Dermis blood vessel endothelial cell (primary cell): ENCODE measurements at regions not wholly inside any gene's neighbourhood (a gene's known extent, or its start where the extent isn't known, plus 50 kb on each side); places are given as distances from the start of the nearest gene placed in this dataset.

Experiments
- DNase-seq: peaks from one replicate; pipeline ENCODE4 v3.0.0; 2010

DNA sequence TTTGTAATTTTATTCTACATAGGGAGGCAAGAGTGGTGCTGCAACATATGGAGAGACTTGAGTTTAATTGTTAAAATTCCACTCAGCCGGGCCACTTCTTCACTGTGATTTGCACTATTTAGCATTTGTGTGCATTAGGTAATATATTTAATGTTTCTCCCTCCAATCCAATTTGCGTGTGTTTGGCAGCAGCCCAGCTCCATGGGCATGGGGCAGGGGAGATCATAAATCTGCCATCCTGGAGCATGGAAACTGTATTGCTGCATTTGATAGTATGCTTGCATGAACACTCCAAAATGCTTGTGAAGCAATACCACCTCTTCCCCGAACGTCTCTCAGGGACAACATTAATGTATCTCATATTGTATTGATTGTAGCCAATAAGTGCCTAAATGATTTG, 339.1 kb upstream of the RBFOX1 start:
- DNase-seq, result no peak

DNA sequence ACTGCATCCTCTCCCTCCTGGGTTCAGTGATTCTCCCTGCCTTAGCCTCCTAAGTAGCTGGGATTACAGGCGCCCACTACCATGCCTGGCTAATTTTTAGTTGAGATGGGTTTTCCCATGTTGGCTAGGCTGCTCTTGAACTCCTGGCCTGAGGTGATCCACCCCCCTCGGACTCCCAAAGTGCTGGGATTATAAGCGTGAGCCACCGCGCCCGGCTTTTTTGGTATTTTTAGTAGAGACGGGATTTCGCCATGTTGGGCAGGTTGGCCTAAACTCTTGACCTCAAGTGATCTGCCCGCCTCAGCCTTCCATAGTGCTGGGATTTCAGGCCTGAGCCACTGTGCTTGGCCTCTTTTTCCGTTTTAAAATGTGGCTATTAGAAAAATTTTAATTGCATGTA, 343.8 kb upstream of the RBFOX1 start:
- no peak for DNase-seq

DNA sequence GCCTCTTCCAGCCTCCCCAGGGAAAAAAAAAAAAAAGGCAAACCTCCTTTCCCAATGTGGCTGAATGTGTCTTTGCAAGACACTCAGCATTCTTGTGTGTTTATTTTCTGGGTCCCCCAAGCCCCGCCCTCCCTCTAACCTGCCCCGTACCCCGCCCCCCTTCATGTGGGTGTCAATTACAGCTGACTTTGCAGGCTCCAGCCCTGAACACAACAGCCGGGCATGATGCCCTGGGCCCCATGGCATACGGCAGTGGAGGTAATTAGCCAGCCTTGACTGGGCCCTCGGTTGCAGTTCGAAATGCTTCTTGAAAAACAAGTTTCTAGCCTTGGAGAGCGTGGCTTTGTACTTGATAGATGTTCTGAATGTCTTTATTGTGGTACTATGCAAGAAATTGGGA, 354.7 kb upstream of the RBFOX1 start:
- no peak for DNase-seq

DNA sequence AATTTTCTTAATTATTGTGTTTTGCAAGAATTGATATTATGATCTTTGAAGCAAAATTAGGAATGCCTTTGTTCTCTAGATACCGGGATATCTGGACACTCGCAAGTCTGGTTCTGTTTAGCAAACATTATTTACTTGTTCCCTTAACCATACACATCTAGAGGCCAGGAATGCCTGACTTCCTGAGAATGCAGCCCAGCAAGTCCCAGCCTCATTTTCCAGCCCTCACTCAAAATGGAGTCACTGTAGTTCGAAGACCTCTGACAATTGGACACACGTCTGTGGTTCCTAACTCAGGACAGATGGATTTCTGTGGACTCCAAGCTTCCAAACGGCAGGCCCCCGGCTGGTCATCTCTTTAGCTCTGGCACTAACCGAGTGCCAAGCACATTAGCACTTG, 355.4 kb upstream of the RBFOX1 start:
- DNase-seq, result no peak

DNA sequence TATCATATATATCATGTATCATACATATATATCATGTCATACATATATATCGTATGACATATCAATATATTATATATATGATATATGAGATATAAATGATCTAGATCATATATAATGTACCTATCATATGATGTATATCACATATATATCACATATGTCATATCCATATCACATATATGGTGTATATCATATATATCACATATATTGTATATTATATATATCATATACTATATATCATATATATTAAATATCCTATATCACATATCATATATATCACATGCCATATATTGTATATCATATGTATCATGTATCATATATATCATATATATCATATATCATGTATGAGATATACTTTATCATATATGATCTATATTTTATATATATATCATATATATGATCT, 355.9 kb upstream of the RBFOX1 start:
- no peak for DNase-seq

DNA sequence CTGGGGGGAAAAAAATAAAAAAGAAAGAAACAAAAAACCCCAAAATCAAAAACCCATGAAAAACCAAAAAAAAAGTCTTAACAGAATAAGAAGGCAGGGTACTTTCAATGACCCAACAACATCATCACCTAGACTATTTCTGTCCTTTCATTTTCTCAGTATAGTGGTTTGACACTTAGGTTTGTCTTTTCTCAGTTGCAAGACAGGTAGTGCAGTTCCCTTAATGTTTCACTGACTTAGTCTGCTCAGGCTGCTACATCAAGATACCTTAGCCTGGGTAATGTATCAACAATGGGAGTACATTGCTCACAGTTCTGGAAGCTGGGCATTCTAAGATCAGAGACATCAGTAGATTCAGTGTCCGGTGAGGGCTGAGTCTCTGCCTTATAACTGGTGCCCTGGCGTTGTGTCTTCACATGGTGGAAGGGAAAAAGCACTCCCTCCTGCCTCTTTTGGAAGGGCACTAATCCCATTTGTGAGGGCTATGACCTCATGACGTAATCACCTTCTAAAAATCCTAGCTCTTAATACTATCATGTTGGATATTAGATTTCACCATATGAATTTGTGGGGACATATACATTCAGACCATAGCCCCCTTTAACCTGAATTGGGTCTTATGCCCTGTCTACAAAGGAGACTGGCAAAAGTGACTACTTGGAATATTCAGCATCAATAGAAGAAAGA, 362.3 kb upstream of the RBFOX1 start:
- no peak for DNase-seq

DNA sequence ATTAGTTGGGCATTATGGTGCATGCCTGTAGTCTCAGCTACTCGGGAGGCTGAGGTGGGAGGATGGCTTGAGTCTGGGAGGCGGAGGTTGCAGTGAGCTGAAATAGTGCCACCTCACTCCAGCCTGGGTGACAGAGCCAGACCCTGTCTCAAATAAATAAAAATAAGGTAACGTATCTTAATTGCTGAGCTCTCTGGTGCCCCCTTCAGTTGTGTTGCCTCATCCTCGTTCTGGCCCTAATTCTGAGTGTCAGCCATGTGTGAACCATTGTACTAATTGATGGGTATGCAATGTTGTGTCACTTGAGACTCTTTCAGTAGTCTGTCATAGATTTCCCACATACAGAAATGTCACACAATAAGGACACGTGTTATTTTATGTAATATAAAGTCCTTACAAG, 363.1 kb upstream of the RBFOX1 start:
- DNase-seq, result no peak

DNA sequence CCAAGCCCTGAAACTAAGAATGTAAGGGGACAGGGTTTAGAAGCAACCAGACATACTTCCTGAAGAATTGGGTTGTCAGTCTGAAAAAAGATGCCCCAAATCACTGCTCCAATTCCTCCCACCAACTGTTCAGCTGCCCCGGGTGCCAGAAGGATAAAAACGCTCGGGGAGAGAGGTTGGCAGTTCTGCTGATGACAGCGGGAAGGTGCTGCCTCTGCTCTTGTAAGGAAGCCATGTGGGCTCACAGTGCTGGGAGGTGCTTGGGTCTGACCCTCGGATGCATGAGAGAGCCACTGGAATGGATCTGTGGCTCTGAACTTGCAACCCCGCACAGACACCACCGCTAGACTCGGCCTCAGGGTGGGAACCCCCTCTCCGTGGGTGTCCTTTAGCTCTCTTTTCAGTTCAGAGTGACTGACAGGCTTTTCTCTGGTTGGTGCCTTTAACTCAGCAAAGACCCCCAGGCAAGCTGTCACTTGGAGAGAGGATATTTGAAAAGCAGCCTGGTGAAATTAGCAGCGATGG, 364.8 kb upstream of the RBFOX1 start:
- no peak for DNase-seq

DNA sequence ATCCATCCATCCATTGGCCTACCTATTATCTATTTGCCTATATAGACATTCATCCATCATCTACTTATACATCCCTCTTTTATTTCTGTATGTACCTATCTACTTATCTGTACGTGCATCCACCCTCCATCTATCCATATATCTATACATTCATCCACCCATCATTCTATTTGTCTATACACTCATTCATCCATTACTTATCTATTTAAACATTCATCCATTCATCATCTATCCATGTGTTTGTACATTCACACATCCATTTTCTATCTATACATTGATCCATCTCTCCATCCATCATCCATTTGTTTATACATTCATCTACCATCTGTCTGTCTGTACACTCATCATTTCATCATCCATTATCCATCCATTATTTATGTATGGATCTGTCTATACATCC, 365.7 kb upstream of the RBFOX1 start:
- no peak for DNase-seq

DNA sequence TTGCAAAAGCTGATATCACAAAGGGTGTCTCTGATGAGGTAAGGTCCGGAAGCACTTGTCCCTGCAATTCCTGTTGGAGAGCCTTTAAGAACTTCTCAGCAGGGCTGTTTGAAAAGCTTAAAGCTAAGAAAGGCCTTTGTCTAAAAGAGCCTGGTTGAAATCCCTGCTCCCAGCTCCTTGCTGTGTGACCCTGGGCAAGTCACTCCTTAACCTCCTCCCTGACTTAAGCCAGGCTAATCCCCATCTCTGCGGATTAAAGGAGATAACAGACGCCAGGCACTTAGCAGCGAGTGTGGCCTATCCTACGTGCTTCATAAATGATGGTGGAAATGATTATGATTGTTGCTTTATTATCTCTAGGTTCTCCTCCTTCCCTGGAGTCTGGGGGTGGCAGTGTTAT, 368.0 kb upstream of the RBFOX1 start:
- no peak for DNase-seq

DNA sequence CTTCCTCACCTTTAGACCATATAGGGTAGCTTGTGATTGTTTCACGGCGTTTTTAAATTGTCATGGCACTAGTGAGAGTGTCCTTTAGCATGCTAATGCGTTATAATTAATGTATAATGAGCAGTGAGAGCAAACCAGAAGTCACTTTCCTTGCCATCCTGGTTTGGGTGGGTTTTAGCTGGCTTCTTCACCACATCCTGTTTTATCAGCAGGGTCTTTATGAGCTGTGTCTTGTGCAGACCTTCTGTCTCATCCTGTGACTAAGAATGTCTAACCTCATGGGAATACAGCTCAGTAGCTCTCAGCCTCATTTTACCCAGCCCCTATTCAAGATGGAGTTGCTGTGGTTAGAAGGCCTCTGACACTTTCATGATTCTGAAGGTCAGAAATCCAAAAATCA, 370.9 kb upstream of the RBFOX1 start:
- no peak for DNase-seq

DNA sequence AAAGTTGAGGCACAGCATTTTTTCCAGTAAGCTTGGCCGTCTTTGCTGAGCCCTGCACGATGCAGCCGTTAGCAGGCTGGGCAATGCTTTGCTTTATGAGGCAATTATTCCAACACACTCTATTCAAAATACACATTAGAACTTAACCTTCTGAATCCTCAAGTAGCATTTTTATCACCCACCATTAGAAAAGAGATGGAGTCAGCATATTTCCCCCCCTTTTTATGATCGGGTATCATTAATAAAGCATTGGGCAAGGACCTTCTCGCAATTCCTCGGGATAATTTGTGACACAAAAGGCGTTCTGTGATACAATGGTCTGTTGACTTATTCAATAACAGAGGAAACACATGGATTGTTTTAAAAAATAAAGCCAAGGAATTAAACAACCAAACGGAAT, 374.5 kb upstream of the RBFOX1 start:
- DNase-seq, result no peak

DNA sequence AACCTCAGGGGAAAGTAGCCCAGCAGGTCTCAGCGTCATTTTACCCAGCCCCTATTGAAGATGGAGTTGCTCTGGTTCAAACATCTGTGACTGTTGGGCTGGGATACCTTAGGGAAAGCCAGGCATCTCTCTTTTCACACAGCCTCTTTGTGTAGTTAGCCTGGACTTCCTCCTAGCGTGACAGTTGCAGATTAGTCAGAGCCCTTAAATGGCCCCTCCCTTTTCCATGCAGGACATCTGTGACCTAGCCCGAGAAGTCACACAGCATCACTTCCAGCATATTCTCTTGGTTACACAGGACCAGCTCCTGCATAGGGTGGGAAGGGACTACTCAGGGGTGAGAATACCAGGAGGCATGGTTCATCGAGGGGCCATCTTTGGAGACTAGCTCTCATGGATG, 375.0 kb upstream of the RBFOX1 start:
- DNase-seq, result no peak

DNA sequence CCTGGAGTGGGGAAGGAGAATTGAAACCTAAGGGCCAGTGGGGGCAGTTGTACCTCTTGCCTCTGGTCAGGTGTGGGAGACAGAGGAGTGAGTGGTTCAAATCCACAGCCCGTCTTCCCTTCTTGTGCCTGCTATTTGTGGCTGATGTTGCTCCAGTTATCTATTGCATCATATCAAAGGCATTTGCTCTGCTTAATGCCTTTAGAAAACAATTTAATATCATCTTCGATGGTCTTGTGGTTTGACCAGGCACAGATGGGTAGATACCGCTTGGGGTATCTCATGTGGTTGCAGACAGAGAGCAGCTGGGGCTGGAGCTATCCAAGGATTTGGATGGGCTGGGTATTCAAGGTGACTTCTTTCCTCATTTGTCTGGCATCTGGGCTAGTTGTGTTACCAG, 376.1 kb upstream of the RBFOX1 start:
- DNase-seq, result no peak

DNA sequence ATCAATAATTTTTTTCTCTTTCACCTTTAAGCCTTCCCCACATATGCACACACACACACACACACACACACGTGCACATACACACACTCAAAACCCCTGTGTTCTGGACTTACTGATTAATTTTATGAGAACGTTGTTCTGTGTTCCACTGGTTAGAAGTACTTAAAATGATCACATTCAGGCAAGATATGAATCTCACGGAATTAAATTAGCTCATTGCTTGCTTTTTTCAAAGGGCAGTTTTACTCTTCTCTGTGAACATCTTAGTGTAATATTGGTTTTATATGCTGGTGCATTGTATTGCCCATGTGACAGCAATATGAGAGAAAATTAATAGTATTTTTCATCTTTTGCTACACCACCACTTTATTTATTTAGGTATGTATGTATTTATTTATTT, 377.3 kb upstream of the RBFOX1 start:
- no peak for DNase-seq

DNA sequence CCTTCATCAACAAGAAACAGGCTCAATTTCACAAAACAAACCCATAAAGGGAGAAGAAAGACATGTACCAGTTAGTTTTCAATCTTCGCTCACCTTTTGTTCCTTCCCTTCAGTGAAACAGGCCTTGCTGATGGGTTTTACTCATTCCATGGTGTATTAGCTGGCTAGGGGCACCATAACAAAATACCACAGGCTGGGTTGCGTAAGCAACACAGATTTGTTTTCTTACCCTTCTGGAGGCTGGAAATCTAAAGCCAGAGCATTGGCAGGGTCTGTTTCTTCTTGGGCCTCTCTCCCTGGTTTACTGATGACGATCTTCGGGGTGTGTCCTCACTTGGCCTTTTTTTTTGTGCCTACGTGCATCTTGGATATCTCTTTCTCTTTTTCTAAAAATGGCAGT, 383.4 kb upstream of the RBFOX1 start:
- DNase-seq, result no peak

DNA sequence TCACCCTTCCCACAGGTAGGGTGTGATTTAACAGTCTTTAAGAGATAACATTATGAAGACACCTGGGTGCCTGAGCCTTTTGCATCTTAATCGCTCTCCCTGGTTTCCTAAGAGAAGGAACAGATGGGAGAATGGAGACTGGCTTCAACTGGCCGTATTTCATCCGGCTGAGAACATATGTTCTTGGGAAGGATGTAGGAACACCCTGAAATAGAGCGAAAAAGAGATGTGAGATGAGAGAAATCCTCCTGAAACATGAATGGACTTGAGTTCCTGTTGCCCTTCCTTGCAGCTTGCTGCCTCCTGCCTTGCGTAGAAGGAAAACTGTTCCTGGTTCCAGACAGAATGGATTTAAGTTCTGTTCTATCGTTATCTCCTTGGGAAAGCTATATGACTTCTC, 385.4 kb upstream of the RBFOX1 start:
- DNase-seq, result no peak

DNA sequence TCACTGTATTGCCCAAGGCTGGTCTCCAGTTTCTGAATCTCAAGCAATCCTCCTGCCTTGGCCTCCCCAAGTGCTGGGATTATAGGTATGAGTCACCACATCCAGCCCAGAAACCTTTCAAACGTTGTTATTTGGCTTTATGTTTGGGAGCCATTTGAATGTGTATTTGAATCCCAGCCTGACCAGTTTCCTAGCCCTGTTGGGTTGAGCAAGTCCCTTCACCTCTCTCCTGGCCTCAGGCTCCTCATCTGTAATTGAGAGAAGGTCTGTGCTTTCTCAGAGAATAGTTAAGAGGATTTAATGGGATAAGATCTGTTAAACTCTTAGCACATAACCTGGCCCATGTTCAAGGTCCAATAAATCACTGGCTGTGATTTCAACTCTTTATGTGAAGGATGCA, 385.8 kb upstream of the RBFOX1 start:
- no peak for DNase-seq

DNA sequence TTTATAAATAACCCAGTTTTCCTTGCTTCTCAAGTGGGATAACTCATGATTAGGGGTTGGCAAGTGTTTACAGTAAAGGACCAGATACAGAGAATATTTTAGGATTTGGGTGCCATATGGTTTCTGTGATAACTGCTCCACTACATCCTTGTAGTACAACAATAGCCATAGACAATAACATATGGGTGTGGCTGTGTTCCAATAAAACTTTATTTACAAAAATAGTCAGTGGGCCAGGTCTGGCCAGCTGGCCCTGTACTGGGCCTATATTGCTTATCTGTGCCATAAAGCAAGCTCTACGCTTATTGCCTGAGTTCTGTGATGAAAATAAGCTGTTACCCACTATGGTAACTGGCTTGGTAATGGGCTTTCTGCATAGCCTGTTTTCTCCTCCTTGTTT, 386.5 kb upstream of the RBFOX1 start:
- DNase-seq, result no peak

DNA sequence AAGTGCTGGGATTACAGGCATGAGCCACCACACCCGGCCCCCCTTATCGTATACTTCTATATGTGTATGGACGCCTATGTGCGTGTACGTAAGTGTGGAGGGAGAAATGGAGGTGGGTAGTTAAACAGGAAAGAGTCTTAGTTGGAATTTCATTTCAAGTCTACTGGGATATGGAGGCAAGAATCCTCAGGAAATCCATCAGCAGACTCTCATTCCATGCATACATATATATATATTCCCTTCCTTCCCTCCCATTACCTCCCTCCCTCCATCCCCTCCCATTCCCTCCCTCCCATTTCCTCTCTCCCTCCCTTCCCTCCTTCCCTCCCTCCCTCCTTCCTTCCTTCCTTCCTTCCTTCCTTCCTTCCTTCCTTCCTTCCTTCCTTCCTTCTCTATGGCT, 391.7 kb upstream of the RBFOX1 start:
- DNase-seq, result no peak

DNA sequence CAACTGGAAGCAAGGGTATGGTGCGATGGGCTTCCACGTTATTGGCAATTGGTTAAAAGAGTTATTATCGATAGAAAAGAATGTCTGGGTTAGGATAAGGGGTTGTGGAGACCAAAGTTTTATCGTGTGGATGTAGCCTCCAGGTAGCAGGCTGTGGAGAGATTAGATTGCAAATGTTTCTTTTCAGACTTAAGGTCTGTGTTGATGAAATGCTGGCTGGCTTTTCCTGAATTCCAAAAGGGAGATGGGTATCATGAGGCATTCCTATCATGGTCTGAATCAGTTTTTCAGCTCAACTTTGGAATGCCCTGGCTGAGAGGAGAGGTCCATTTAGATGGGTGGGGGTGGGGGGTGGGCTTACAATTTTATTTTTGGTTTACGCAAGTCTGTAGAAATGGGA, 395.0 kb upstream of the RBFOX1 start:
- DNase-seq, result no peak

DNA sequence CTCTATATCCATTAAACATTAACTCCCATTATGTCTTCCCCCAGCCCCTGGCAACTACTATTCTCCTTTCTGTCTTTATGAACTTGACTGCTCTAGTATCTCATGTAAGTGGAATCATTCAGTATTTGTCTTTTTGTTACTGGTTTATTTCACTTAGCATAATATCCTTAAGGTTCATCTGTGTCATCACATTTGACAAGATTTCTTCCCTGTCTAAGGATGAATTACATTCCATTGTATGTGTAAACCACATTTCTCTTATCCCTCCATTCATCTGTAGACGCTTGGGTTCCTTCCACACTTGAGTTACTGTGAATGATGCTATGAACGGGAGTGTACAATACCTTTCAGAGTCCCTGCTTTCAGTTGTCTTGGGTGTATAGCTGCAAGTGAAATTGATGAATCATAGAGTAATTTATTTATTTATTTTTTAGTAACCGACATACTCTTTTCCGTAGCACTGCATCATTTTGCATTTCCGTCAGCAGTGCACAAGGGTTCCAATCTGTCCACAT, 399.7 kb upstream of the RBFOX1 start:
- DNase-seq, result no peak

DNA sequence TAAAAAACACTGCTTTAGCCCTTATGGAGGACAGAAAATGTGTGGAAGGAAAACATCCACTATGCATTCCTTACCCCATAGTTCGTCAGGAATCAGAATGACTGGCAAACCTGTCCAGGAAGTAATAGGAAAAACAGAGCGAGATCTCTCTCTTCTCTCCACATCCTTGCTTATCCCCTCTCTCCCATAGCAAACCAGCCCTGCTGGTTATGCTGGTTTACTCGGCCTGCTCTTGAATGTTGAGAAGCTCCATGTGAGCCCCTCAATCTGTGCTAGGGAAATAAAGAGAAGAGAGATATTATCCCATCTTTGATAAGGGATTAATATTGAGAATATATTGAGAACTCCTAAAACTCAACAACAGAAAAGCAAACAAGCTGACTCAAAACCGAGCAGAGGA, 402.8 kb upstream of the RBFOX1 start:
- no peak for DNase-seq

DNA sequence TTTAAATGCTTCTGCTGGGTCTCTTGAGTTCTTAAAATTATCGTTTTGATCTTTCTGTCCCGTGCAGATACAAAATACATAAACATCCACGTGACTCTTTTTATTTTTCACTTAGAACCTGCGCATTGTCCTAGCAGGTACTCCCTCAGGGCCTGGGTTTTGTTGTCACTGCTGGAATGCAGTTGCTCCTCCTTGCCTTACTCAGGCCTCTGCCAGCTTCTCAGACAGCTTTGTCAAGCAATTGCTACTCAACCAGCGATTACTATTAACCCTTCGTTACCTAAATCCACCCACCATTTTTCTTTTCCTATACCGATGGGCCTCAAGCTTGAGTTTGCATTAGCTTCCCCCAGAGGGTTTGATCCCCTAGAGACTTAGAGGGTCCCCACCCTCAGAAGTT, 405.9 kb upstream of the RBFOX1 start:
- DNase-seq, result no peak

DNA sequence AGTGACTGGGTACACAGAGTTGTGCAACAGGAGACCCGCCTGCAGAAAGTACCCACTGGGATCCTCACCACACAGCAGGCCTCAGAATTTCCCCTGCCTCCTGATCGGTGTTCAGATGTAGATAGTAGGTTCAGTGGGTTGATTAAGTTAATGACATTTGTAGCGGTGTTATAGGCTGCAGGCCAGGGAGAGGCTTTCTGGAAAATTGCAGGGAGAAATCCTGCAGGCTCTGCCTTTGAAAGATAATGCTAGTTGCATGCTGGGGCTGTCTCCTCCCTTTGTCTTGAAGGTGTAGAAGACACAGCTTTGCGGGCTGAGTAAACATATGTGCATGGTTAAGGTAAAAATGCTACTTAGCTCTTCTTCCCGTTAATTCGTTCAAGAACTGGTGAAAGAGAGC, 406.3 kb upstream of the RBFOX1 start:
- DNase-seq, result no peak
